ENCODE measurements at regions not wholly inside any gene's neighbourhood (a gene's known extent, or its start where the extent isn't known, plus 50 kb on each side); places are given as distances from the start of the nearest gene placed in this dataset.

GRCh38 chr10:94224656-94225055 lies 138.1 kb downstream of the NOC3L start:
- H3K9me2 ChIP-seq (ENCODE audit: insufficient read depth) = no peaks in the 10 kb centered on the region
- H3K79me2 ChIP-seq (replicated peaks; ENCODE audit: insufficient read depth) = no peaks in the 10 kb centered on the region
- TF ChIP-seq POLR2AphosphoS5 (IDR thresholded peaks at IDR 0.05; ENCODE audit: low read depth) = no peak
- TF ChIP-seq JUNB (IDR thresholded peaks at IDR 0.05; ENCODE audit: unreplicated experiment) = no peak
- no peak for TF ChIP-seq EZH2 (IDR thresholded peaks at IDR 0.05; ENCODE audit: low read depth, unreplicated experiment)
- TF ChIP-seq EZH2phosphoT487 (IDR thresholded peaks at IDR 0.05; ENCODE audit: unreplicated experiment) = no peak
- TF ChIP-seq NANOG (IDR thresholded peaks at IDR 0.05; ENCODE audit: borderline replicate concordance) = no peak
- H3K27me3 ChIP-seq (ENCODE audit: insufficient read depth) = no peaks in the 10 kb centered on the region
- H3K36me3 ChIP-seq (ENCODE audit: insufficient read depth) = no peaks in the 10 kb centered on the region
- H3K4me1 ChIP-seq (ENCODE audit: insufficient read depth) = no peaks in the 10 kb centered on the region; the same call in 1 of the 2 replicates
- DNase-seq (ENCODE audit: low spot score) = no peak
- no peak overlapping the region for H3K27ac Mint-ChIP-seq
- peaks cover 6% of the 10 kb centered on the region for H3K27me3 Mint-ChIP-seq (ENCODE audit: insufficient read depth, low read depth, poor library complexity)
- no peaks in the 10 kb centered on the region for H3K9me3 Mint-ChIP-seq
- ATAC-seq = no peak
- no peak overlapping the region for H3K27ac ChIP-seq (ENCODE audit: low read depth)
- no peak overlapping the region for H3K4me2 ChIP-seq
- H3K4me3 ChIP-seq = no peak overlapping the region
- no peaks in the 10 kb centered on the region; the same call in 2 of the 3 replicates for H3K4me1 Mint-ChIP-seq
- no peaks in the 10 kb centered on the region for H3F3A ChIP-seq (replicated peaks; ENCODE audit: low read depth)
- no peak overlapping the region for H3K4me3 Mint-ChIP-seq
- no peaks in the 10 kb centered on the region for H3K36me3 Mint-ChIP-seq (ENCODE audit: low read depth)
- H4K20me1 ChIP-seq (replicated peaks; ENCODE audit: insufficient read depth) = no peaks in the 10 kb centered on the region
- no peak overlapping the region for H2AFZ ChIP-seq

GRCh38 chr10:94225589-94225988 lies 137.2 kb downstream of the NOC3L start:
- Histone ChIP-seq H3K4me1 (ENCODE audit: insufficient read depth) (no peaks in the 10 kb centered on the region; the same call in 1 of the 2 replicates), H3K27me3 (ENCODE audit: insufficient read depth) (no peaks in the 10 kb centered on the region), H3K4me2 (no peak overlapping the region), H3F3A (replicated peaks; ENCODE audit: low read depth) (no peaks in the 10 kb centered on the region), H3K79me2 (replicated peaks; ENCODE audit: insufficient read depth) (no peaks in the 10 kb centered on the region), H2AFZ (no peak overlapping the region), H3K4me3 (no peak overlapping the region), H3K27ac (ENCODE audit: low read depth) (no peak overlapping the region), H3K36me3 (ENCODE audit: insufficient read depth) (no peaks in the 10 kb centered on the region), H3K9me2 (ENCODE audit: insufficient read depth) (no peaks in the 10 kb centered on the region), H4K20me1 (replicated peaks; ENCODE audit: insufficient read depth) (no peaks in the 10 kb centered on the region)
- DNase-seq (ENCODE audit: low spot score) = peak; percentile 56
- Mint-ChIP-seq H3K9me3 (peaks cover 3% of the 10 kb centered on the region; the same call in 2 of the 3 replicates), H3K4me3 (no peak overlapping the region), H3K27me3 (ENCODE audit: insufficient read depth, low read depth, poor library complexity) (peaks cover 6% of the 10 kb centered on the region), H3K36me3 (ENCODE audit: low read depth) (no peaks in the 10 kb centered on the region), H3K27ac (no peak overlapping the region), H3K4me1 (no peaks in the 10 kb centered on the region; the same call in 2 of the 3 replicates)
- TF ChIP-seq EZH2 (IDR thresholded peaks at IDR 0.05; ENCODE audit: low read depth, unreplicated experiment) = no peak
- peak; percentile 60 to 72 for TF ChIP-seq CTCF (conservative IDR thresholded peaks at IDR 0.05; ENCODE audit: low read depth in 2 of 2)
- ATAC-seq = peak; percentile 32; the same call in 1 of the 3 replicates

- Histone ChIP-seq H2AFZ (no peak overlapping the region), H3K4me2 (no peak overlapping the region), H3K4me3 (no peak overlapping the region), H3K36me3 (ENCODE audit: insufficient read depth) (no peaks in the 10 kb centered on the region), H3K4me1 (ENCODE audit: insufficient read depth) (no peaks in the 10 kb centered on the region), H4K20me1 (replicated peaks; ENCODE audit: insufficient read depth) (no peaks in the 10 kb centered on the region), H3K27ac (ENCODE audit: low read depth) (no peak overlapping the region), H3F3A (replicated peaks; ENCODE audit: low read depth) (no peaks in the 10 kb centered on the region), H3K9me2 (ENCODE audit: insufficient read depth) (no peaks in the 10 kb centered on the region), H3K27me3 (ENCODE audit: insufficient read depth) (no peaks in the 10 kb centered on the region), H3K79me2 (replicated peaks; ENCODE audit: insufficient read depth) (no peaks in the 10 kb centered on the region)
- no peak overlapping the region for H3K27ac Mint-ChIP-seq
- TF ChIP-seq STAT1 (IDR thresholded peaks at IDR 0.05; ENCODE audit: unreplicated experiment) (no peak), ZNF114 (CRISPR knock-in tag; IDR thresholded peaks at IDR 0.05) (no peak), CREB1 (CRISPR knock-in tag; IDR thresholded peaks at IDR 0.05; ENCODE audit: low read depth) (no peak), POLR2AphosphoS5 (IDR thresholded peaks at IDR 0.05; ENCODE audit: low read depth) (no peak), REST (IDR thresholded peaks at IDR 0.05; ENCODE audit: unreplicated experiment) (no peak), ETS1 (IDR thresholded peaks at IDR 0.05) (no peak), JUNB (IDR thresholded peaks at IDR 0.05; ENCODE audit: unreplicated experiment) (no peak), ZNF331 (CRISPR knock-in tag; IDR thresholded peaks at IDR 0.05; ENCODE audit: low read depth) (no peak), EZH2phosphoT487 (IDR thresholded peaks at IDR 0.05; ENCODE audit: unreplicated experiment) (no peak)
- no peaks in the 10 kb centered on the region for H3K27me3 Mint-ChIP-seq (ENCODE audit: insufficient read depth, low read depth, poor library complexity)
- H3K9me3 Mint-ChIP-seq = peaks cover 17% of the 10 kb centered on the region
- H3K4me3 Mint-ChIP-seq = no peak overlapping the region
- DNase-seq (ENCODE audit: low spot score) (no peak), ATAC-seq (no peak)
- H3K4me1 Mint-ChIP-seq = no peaks in the 10 kb centered on the region
- H3K36me3 Mint-ChIP-seq (ENCODE audit: low read depth) = peaks cover 3% of the 10 kb centered on the region; the same call in 1 of the 3 replicates
These were observed 132.5 kb downstream of the NOC3L start for GRCh38 chr10:94230134-94230785.

All from GM23338 (cell line).